ENCODE measurements at regions not wholly inside any gene's neighbourhood (a gene's known extent, or its start where the extent isn't known, plus 50 kb on each side); places are given as distances from the start of the nearest gene placed in this dataset.

- no peak for ATAC-seq
- H3K27ac ChIP-seq = no peak overlapping the region
- H3K4me1 ChIP-seq = no peaks in the 10 kb centered on the region
- H3K4me3 ChIP-seq = no peak overlapping the region
- no peaks in the 10 kb centered on the region for H3K36me3 ChIP-seq
- no peaks in the 10 kb centered on the region for H3K27me3 ChIP-seq
- intact Hi-C loops (cut with DNase I) = no loop called here
- no peak for TF ChIP-seq CTCF (IDR thresholded peaks at IDR 0.05)
- H3K9me3 ChIP-seq = no peaks in the 10 kb centered on the region
- no peak for DNase-seq
Measured at GRCh38 chr13:39100996-39101738, 62.9 kb downstream of the NHLRC3 start.

- H3K9me3 ChIP-seq = no peaks in the 10 kb centered on the region
- TF ChIP-seq CTCF (IDR thresholded peaks at IDR 0.05) = no peak
- no peak for DNase-seq
- no peak overlapping the region for H3K4me3 ChIP-seq
- H3K4me1 ChIP-seq = no peaks in the 10 kb centered on the region
- no peak overlapping the region for H3K27ac ChIP-seq
- no peaks in the 10 kb centered on the region for H3K36me3 ChIP-seq
- intact Hi-C loops (cut with DNase I) = no loop called here
- ATAC-seq = no peak
- peaks cover under 1% of the 10 kb centered on the region for H3K27me3 ChIP-seq
Measured at GRCh38 chr13:39102981-39103490, 64.8 kb downstream of the NHLRC3 start.

GRCh38 chr13:39105110-39105509, 66.9 kb downstream of the NHLRC3 start:
- H3K4me1 ChIP-seq = no peaks in the 10 kb centered on the region
- H3K36me3 ChIP-seq = no peaks in the 10 kb centered on the region
- no peak for TF ChIP-seq CTCF (IDR thresholded peaks at IDR 0.05)
- no peak overlapping the region for H3K4me3 ChIP-seq
- ATAC-seq (no peak), DNase-seq (no peak)
- no peaks in the 10 kb centered on the region for H3K9me3 ChIP-seq
- H3K27ac ChIP-seq = no peak overlapping the region
- intact Hi-C loops (cut with DNase I) = no loop called here
- H3K27me3 ChIP-seq = peaks cover 8% of the 10 kb centered on the region

- Histone ChIP-seq H3K9me3 (no peaks in the 10 kb centered on the region), H3K4me3 (no peak overlapping the region), H3K36me3 (no peaks in the 10 kb centered on the region), H3K27ac (no peak overlapping the region), H3K27me3 (peaks cover 8% of the 10 kb centered on the region), H3K4me1 (no peaks in the 10 kb centered on the region)
- intact Hi-C loops (cut with DNase I) = no loop called here
- no peak for ATAC-seq
- DNase-seq = no peak
- no peak for TF ChIP-seq CTCF (IDR thresholded peaks at IDR 0.05)
Measured at GRCh38 chr13:39106216-39107005, 68.2 kb downstream of the NHLRC3 start.

GRCh38 chr13:39107561-39107960, 69.3 kb downstream of the NHLRC3 start:
- no peak for ATAC-seq

More at GRCh38 chr13:39107561-39107960, 69.3 kb downstream of the NHLRC3 start:
- H3K36me3 ChIP-seq = no peaks in the 10 kb centered on the region
- H3K27ac ChIP-seq = no peak overlapping the region
- DNase-seq = no peak
- no peaks in the 10 kb centered on the region for H3K9me3 ChIP-seq
- H3K4me1 ChIP-seq = no peaks in the 10 kb centered on the region
- no peak for TF ChIP-seq CTCF (IDR thresholded peaks at IDR 0.05)
- H3K4me3 ChIP-seq = no peak overlapping the region
- intact Hi-C loops (cut with DNase I) = no loop called here
- H3K27me3 ChIP-seq = peaks cover 8% of the 10 kb centered on the region

Data from upper lobe of right lung (tissue), 1 donor.